H9 (cell line): ENCODE measurements at regions not wholly inside any gene's neighbourhood (a gene's known extent, or its start where the extent isn't known, plus 50 kb on each side); places are given as distances from the start of the nearest gene placed in this dataset.

Experiments
- DNase-seq: peaks from one replicate; pipeline ENCODE4 v3.0.0-alpha.2; 2017
- H2AFZ ChIP-seq: one replicate; pipeline ENCODE4 v1.6.1; 2013; ENCODE audit warnings: mild to moderate bottlenecking, low read length, control low read depth, moderate library complexity
- H2AK5ac ChIP-seq: 2 replicates; pipeline ENCODE4 v1.6.1; 2013; ENCODE audit warnings: low read length, control low read depth, mixed read lengths; ENCODE audit not compliant: insufficient read length
- H2BK120ac ChIP-seq: one replicate; pipeline ENCODE4 v1.6.1; 2013; ENCODE audit warnings: low read depth, mild to moderate bottlenecking, low read length, control low read depth, inconsistent platforms; ENCODE audit not compliant: poor library complexity, severe bottlenecking
- H2BK12ac ChIP-seq: 2 replicates; pipeline ENCODE4 v1.6.1; 2013; ENCODE audit warnings: low read length, control low read depth, mixed read lengths, low read depth; ENCODE audit not compliant: insufficient read length
- H2BK15ac ChIP-seq: 2 replicates; pipeline ENCODE4 v1.6.1; 2013; ENCODE audit warnings: low read depth, low read length, control low read depth
- H2BK20ac ChIP-seq: one replicate; pipeline ENCODE4 v1.6.1; 2013; ENCODE audit warnings: low read depth, mild to moderate bottlenecking, low read length, control low read depth, inconsistent platforms; ENCODE audit not compliant: poor library complexity, severe bottlenecking
- H2BK5ac ChIP-seq: 2 replicates; pipeline ENCODE4 v1.6.1; 2013; ENCODE audit warnings: low read length, control low read depth, mixed read lengths; ENCODE audit not compliant: insufficient read length
- H3K14ac ChIP-seq: 2 replicates; pipeline ENCODE4 v1.6.1; 2013; ENCODE audit warnings: low read length, control low read depth; ENCODE audit not compliant: insufficient read depth
- H3K18ac ChIP-seq: 2 replicates; pipeline ENCODE4 v1.6.1; 2013; ENCODE audit warnings: low read depth, mild to moderate bottlenecking, mixed read lengths, low read length, control low read depth; ENCODE audit not compliant: insufficient read length
- H3K23ac ChIP-seq: 2 replicates; pipeline ENCODE4 v1.6.1; 2013; ENCODE audit warnings: low read length, control low read depth, mixed read lengths, low read depth; ENCODE audit not compliant: insufficient read length
- H3K23me2 ChIP-seq: 2 replicates; pipeline ENCODE4 v1.6.1; 2013; ENCODE audit warnings: low read depth, mild to moderate bottlenecking, mixed read lengths, low read length, control low read depth; ENCODE audit not compliant: insufficient read length, poor library complexity, severe bottlenecking
- H3K27ac ChIP-seq: 2 replicates; pipeline ENCODE4 v1.5.1; 2013; ENCODE audit warnings: low read length, control low read depth, mixed read lengths, low read depth; ENCODE audit not compliant: insufficient read length
- H3K27me3 ChIP-seq: 2 replicates; pipeline ENCODE4 v1.6.1; 2013; ENCODE audit warnings: low read length, control low read depth, inconsistent platforms; ENCODE audit not compliant: insufficient read depth
- H3K4ac ChIP-seq: 2 replicates; pipeline ENCODE4 v1.6.1; 2013; ENCODE audit warnings: low read depth, mild to moderate bottlenecking, control low read depth, inconsistent platforms, low read length, moderate library complexity
- H3K4me1 ChIP-seq: 2 replicates; pipeline ENCODE4 v1.6.1; 2013; ENCODE audit warnings: low read length, control low read depth, inconsistent platforms; ENCODE audit not compliant: insufficient read depth
- H3K4me2 ChIP-seq: 2 replicates; pipeline ENCODE4 v1.6.1; 2013; ENCODE audit warnings: low read length, control low read depth, mixed read lengths; ENCODE audit not compliant: insufficient read length, insufficient read depth
- H3K56ac ChIP-seq: 2 replicates; pipeline ENCODE4 v1.6.1; 2013; ENCODE audit warnings: low read depth, mild to moderate bottlenecking, mixed read lengths, low read length, control low read depth; ENCODE audit not compliant: insufficient read length
- H3K79me1 ChIP-seq: 2 replicates; pipeline ENCODE4 v1.6.1; 2013; ENCODE audit warnings: low read depth, mild to moderate bottlenecking, moderate library complexity, low read length, control low read depth, inconsistent platforms; ENCODE audit not compliant: insufficient read depth, poor library complexity, severe bottlenecking
- H3K79me2 ChIP-seq: 2 replicates; pipeline ENCODE4 v1.6.1; 2013; ENCODE audit warnings: low read length, control low read depth, inconsistent platforms; ENCODE audit not compliant: insufficient read depth
- H3K9ac ChIP-seq: 2 replicates; pipeline ENCODE4 v1.6.1; 2013; ENCODE audit warnings: low read length, control low read depth, mixed read lengths; ENCODE audit not compliant: insufficient read length; ENCODE audit errors: extremely low read depth
- H3K9me3 ChIP-seq: one replicate; pipeline ENCODE4 v1.6.1; 2013; ENCODE audit warnings: low read depth, low read length, inconsistent platforms; ENCODE audit not compliant: control insufficient read depth
- H3T11ph ChIP-seq: one replicate; pipeline ENCODE4 v1.6.1; 2013; ENCODE audit warnings: mild to moderate bottlenecking, low read length, control low read depth, inconsistent platforms
- H4K20me1 ChIP-seq: one replicate; pipeline ENCODE4 v1.6.1; 2013; ENCODE audit not compliant: control insufficient read depth, insufficient read length, insufficient read depth
- H4K5ac ChIP-seq: 2 replicates; pipeline ENCODE4 v1.6.1; 2013; ENCODE audit warnings: low read depth, mild to moderate bottlenecking, mixed read lengths, low read length, control low read depth; ENCODE audit not compliant: insufficient read length
- H4K8ac ChIP-seq: replicated peaks from 2 replicates; pipeline ENCODE4 v1.6.1; 2013; ENCODE audit warnings: low read length, control low read depth, mixed read lengths, low read depth; ENCODE audit not compliant: insufficient read length
- H4K91ac ChIP-seq: 2 replicates; pipeline ENCODE4 v1.6.1; 2013; ENCODE audit warnings: low read depth, mild to moderate bottlenecking, moderate library complexity, mixed read lengths, low read length, control low read depth; ENCODE audit not compliant: insufficient read length
- H3K27ac Mint-ChIP-seq, 3 experiments: 2 replicates in 2 of 3; 3 replicates in 1 of 3; pipeline ENCODE4 v1.8.0; 2020 to 2021; ENCODE audit warnings: mixed read lengths in 3 of 3, mild to moderate bottlenecking in 1 of 3, moderate library complexity in 1 of 3
- H3K27me3 Mint-ChIP-seq: 2 replicates; pipeline ENCODE4 v1.8.0; 2021; ENCODE audit warnings: low read depth, mild to moderate bottlenecking, moderate library complexity, mixed read lengths
- H3K36me3 Mint-ChIP-seq, 3 experiments: 2 replicates in 2 of 3; 3 replicates in 1 of 3; pipeline ENCODE4 v1.8.0; 2020 to 2021; ENCODE audit warnings: low read depth in 3 of 3, mixed read lengths in 3 of 3; ENCODE audit not compliant: insufficient read depth in 1 of 3
- H3K4me1 Mint-ChIP-seq, 2 experiments: 2 replicates each; pipeline ENCODE4 v1.8.0; 2020; ENCODE audit warnings: mixed read lengths in 2 of 2
- H3K4me3 Mint-ChIP-seq, 2 experiments: 2 replicates in 1 of 2; 3 replicates in 1 of 2; pipeline ENCODE4 v1.8.0; 2020 to 2021; ENCODE audit warnings: mild to moderate bottlenecking in 2 of 2, mixed read lengths in 2 of 2, moderate library complexity in 1 of 2
- H3K9me3 Mint-ChIP-seq, 2 experiments: 2 replicates in 1 of 2; 3 replicates in 1 of 2; pipeline ENCODE4 v1.8.0; 2020; ENCODE audit warnings: mild to moderate bottlenecking in 2 of 2, mixed read lengths in 2 of 2, moderate library complexity in 1 of 2
- WGBS: extraction: QIAGEN DNeasy Blood & Tissue Kit; methylation state at CpG from one replicate; pipeline ENCODE4 v1.1.7; 2013; ENCODE audit warnings: missing lambda C conversion rate, low lambda C conversion rate, mixed read lengths; ENCODE audit not compliant: insufficient read length; ENCODE audit errors: extremely low coverage; 5-methylcytosine and 5-hydroxymethylcytosine counted together
- TF ChIP-seq, protein P1 (sequence below): fragments of 200-600 bp; sonication (generic); conservative IDR thresholded peaks from 3 replicates; pipeline ENCODE4 v1.8.0; 2021; ENCODE audit warnings: antibody characterized with exemption, mild to moderate bottlenecking

DNA sequence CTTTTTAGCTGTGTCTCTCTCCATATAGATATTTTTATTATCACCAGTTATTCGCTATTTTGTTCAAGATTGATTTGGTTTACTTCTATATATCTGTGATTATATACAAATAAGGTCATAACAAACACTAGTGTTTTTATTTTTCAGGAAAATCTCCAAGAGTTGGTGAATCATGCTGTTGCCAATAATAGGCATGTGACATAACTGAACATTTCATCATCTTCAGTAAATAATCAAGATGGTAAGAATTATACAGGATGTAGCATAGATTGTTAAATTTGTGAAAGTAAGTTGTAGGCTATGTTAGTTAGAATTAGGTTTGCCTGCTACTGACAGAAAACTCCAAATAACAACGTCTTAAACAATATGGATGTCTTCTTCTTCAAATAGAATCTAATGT lies 240.9 kb upstream of the PDE3A start:
- Histone ChIP-seq H2BK120ac (no peak overlapping the region), H3K4me1 (no peaks in the 10 kb centered on the region), H3K14ac (no peak overlapping the region), H2BK20ac (no peak overlapping the region), H2AFZ (no peak overlapping the region), H3K79me2 (no peaks in the 10 kb centered on the region), H3K56ac (no peak overlapping the region), H3K9me3 (no peaks in the 10 kb centered on the region), H4K20me1 (no peaks in the 10 kb centered on the region), H3K4me2 (no peak overlapping the region), H3K79me1 (no peaks in the 10 kb centered on the region), H2BK15ac (no peak overlapping the region), H2AK5ac (no peak overlapping the region), H3K27ac (no peak overlapping the region), H3K9ac (no peak overlapping the region), H3K18ac (no peak overlapping the region), H4K91ac (no peak overlapping the region), H3K27me3 (no peaks in the 10 kb centered on the region), H3T11ph (no peak overlapping the region), H3K23ac (no peak overlapping the region), H2BK12ac (no peak overlapping the region), H4K8ac (no peak overlapping the region), H4K5ac (no peak overlapping the region), H3K4ac (no peak overlapping the region), H3K23me2 (no peaks in the 10 kb centered on the region), H2BK5ac (no peak overlapping the region)
- H3K4me3 Mint-ChIP-seq: no peak overlapping the region
- H3K27me3 Mint-ChIP-seq: no peaks in the 10 kb centered on the region
- H3K4me1 Mint-ChIP-seq: peaks cover 4% of the 10 kb centered on the region in 2 experiments; a peak in 3 of 4 replicates
- H3K27ac Mint-ChIP-seq: no peak overlapping the region
- no peaks in the 10 kb centered on the region for H3K9me3 Mint-ChIP-seq
- H3K36me3 Mint-ChIP-seq: no peaks in the 10 kb centered on the region
- DNase-seq: no peak
- no CpG with 5 or more reads among the region's 2 CpGs for WGBS
- TF ChIP-seq, protein P1, sequence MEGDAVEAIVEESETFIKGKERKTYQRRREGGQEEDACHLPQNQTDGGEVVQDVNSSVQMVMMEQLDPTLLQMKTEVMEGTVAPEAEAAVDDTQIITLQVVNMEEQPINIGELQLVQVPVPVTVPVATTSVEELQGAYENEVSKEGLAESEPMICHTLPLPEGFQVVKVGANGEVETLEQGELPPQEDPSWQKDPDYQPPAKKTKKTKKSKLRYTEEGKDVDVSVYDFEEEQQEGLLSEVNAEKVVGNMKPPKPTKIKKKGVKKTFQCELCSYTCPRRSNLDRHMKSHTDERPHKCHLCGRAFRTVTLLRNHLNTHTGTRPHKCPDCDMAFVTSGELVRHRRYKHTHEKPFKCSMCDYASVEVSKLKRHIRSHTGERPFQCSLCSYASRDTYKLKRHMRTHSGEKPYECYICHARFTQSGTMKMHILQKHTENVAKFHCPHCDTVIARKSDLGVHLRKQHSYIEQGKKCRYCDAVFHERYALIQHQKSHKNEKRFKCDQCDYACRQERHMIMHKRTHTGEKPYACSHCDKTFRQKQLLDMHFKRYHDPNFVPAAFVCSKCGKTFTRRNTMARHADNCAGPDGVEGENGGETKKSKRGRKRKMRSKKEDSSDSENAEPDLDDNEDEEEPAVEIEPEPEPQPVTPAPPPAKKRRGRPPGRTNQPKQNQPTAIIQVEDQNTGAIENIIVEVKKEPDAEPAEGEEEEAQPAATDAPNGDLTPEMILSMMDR: no peak
